ENCODE measurements at regions not wholly inside any gene's neighbourhood (a gene's known extent, or its start where the extent isn't known, plus 50 kb on each side); places are given as distances from the start of the nearest gene placed in this dataset.

- no peak for DNase-seq (ENCODE audit: low read depth)
- H3K4me3 ChIP-seq (ENCODE audit: low read depth, low read length): no peak overlapping the region
- TF ChIP-seq, protein P1, sequence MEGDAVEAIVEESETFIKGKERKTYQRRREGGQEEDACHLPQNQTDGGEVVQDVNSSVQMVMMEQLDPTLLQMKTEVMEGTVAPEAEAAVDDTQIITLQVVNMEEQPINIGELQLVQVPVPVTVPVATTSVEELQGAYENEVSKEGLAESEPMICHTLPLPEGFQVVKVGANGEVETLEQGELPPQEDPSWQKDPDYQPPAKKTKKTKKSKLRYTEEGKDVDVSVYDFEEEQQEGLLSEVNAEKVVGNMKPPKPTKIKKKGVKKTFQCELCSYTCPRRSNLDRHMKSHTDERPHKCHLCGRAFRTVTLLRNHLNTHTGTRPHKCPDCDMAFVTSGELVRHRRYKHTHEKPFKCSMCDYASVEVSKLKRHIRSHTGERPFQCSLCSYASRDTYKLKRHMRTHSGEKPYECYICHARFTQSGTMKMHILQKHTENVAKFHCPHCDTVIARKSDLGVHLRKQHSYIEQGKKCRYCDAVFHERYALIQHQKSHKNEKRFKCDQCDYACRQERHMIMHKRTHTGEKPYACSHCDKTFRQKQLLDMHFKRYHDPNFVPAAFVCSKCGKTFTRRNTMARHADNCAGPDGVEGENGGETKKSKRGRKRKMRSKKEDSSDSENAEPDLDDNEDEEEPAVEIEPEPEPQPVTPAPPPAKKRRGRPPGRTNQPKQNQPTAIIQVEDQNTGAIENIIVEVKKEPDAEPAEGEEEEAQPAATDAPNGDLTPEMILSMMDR (IDR thresholded peaks at IDR 0.05; ENCODE audit: insufficient read depth, low read depth, low read length): no peak
Measured at GRCh38 chr5:118698774-118699173, 289.6 kb downstream of the DTWD2 start.

- H3K4me3 ChIP-seq (ENCODE audit: low read depth, low read length): no peak overlapping the region
- DNase-seq (ENCODE audit: low read depth): no peak
- TF ChIP-seq, protein P1 (IDR thresholded peaks at IDR 0.05; ENCODE audit: insufficient read depth, low read depth, low read length): no peak
Measured at GRCh38 chr5:118696076-118696475, 292.3 kb downstream of the DTWD2 start.

GRCh38 chr5:118692811-118693342 lies 295.5 kb downstream of the DTWD2 start:
- TF ChIP-seq, protein P1 (IDR thresholded peaks at IDR 0.05; ENCODE audit: insufficient read depth, low read depth, low read length): no peak
- no peak for DNase-seq (ENCODE audit: low read depth)
- no peak overlapping the region for H3K4me3 ChIP-seq (ENCODE audit: low read depth, low read length)

DNA sequence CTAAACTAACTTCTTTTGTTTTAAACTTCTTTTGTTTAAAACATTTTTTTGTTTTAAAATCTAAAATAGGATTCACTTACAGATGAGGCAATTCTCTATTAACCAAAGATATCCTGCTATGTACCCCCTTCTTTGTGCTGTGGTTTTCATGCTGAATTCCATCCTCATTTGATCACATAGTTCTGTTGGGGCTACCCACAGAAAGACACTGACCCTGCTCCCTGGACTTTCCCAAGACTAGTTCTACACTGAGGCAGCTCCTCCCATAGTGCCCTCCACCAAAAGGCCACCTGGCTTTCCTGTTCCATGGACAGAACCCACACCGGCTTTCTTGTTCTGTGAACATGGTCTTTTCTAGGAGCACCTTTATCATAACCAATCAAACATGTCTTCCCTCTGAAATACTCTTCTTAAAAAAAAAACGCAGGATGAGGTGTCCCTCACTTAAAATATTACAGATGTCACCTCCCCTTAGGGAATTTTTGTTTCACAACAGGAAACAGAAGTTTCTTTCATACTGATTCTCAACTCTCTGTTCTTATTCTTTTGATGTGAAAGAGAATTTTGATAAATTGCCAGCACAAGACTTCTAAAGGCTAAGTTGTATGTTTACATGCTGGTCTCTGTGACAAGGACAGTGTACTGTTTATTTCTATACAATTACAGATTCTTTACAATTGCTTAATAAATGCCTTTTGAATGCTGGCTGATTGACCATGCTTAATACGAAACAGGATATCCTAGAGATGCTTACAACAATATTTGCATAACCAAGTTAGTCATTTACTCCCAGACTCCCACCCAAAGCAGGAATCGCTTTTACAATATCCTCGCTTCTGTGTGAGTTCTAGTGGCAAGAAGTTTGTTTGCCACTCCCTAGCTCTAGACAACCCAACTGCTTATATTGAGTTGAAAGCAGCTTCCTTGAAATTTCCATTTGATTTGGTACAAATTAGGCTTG lies 300.4 kb downstream of the DTWD2 start:
- TF ChIP-seq, protein P1 (IDR thresholded peaks at IDR 0.05; ENCODE audit: insufficient read depth, low read depth, low read length): no peak
- no peak for DNase-seq (ENCODE audit: low read depth)
- H3K4me3 ChIP-seq (ENCODE audit: low read depth, low read length): no peak overlapping the region

GRCh38 chr5:118687100-118687499 lies 301.2 kb downstream of the DTWD2 start:
- TF ChIP-seq, protein P1 (IDR thresholded peaks at IDR 0.05; ENCODE audit: insufficient read depth, low read depth, low read length): no peak
- DNase-seq (ENCODE audit: low read depth): no peak

GRCh38 chr5:118681655-118682054 lies 306.7 kb downstream of the DTWD2 start:
- TF ChIP-seq, protein P1 (IDR thresholded peaks at IDR 0.05; ENCODE audit: insufficient read depth, low read depth, low read length): no peak
- H3K4me3 ChIP-seq (ENCODE audit: low read depth, low read length): no peak overlapping the region
- no peak for DNase-seq (ENCODE audit: low read depth)

More at GRCh38 chr5:118687100-118687499, 301.2 kb downstream of the DTWD2 start:
- H3K4me3 ChIP-seq (ENCODE audit: low read depth, low read length): no peak overlapping the region
